ENCODE measurements at regions not wholly inside any gene's neighbourhood (a gene's known extent, or its start where the extent isn't known, plus 50 kb on each side); places are given as distances from the start of the nearest gene placed in this dataset.
A peak's percentile ranks its signal among the peaks of the same experiment; 100 is the strongest.

- no peak for DNase-seq (ENCODE audit: low read depth)
- H3K4me3 ChIP-seq (ENCODE audit: low read length): no peak overlapping the region
- no peak for TF ChIP-seq CTCF (conservative IDR thresholded peaks at IDR 0.05; ENCODE audit: low read depth, low read length)
Measured at GRCh38 chr6:25042536-25042935, 106.8 kb upstream of the RIPOR2 start.

- DNase-seq (ENCODE audit: low read depth): no peak
- H3K4me3 ChIP-seq (ENCODE audit: low read length): no peak overlapping the region
- no peak for TF ChIP-seq CTCF (conservative IDR thresholded peaks at IDR 0.05; ENCODE audit: low read depth, low read length)
Measured at GRCh38 chr6:25042984-25043725, 107.4 kb upstream of the RIPOR2 start.

- H3K4me3 ChIP-seq (ENCODE audit: low read length): no peak overlapping the region
- no peak for DNase-seq (ENCODE audit: low read depth)
- TF ChIP-seq CTCF (conservative IDR thresholded peaks at IDR 0.05; ENCODE audit: low read depth, low read length): no peak
Measured at GRCh38 chr6:25043892-25044291, 108.1 kb upstream of the RIPOR2 start.

- H3K4me3 ChIP-seq (ENCODE audit: low read length): no peak overlapping the region
- TF ChIP-seq CTCF (conservative IDR thresholded peaks at IDR 0.05; ENCODE audit: low read depth, low read length): no peak
- DNase-seq (ENCODE audit: low read depth): no peak
Measured at GRCh38 chr6:25046942-25047341, 111.2 kb upstream of the RIPOR2 start.

GRCh38 chr6:25050356-25050755 is 114.6 kb upstream of the RIPOR2 start:
- peak; percentile 51 for DNase-seq (ENCODE audit: low read depth)
- no peak for TF ChIP-seq CTCF (conservative IDR thresholded peaks at IDR 0.05; ENCODE audit: low read depth, low read length)
- no peak overlapping the region for H3K4me3 ChIP-seq (ENCODE audit: low read length)

GRCh38 chr6:25051083-25051482 is 115.3 kb upstream of the RIPOR2 start:
- no peak for TF ChIP-seq CTCF (conservative IDR thresholded peaks at IDR 0.05; ENCODE audit: low read depth, low read length)
- H3K4me3 ChIP-seq (ENCODE audit: low read length): no peak overlapping the region
- no peak for DNase-seq (ENCODE audit: low read depth)

GRCh38 chr6:25052181-25052580 is 116.4 kb upstream of the RIPOR2 start:
- no peak for DNase-seq (ENCODE audit: low read depth)
- TF ChIP-seq CTCF (conservative IDR thresholded peaks at IDR 0.05; ENCODE audit: low read depth, low read length): no peak
- H3K4me3 ChIP-seq (ENCODE audit: low read length): no peak overlapping the region

All from retinal pigment epithelial cell (primary cell).